SU-DHL-6 (cell line): ENCODE measurements at regions not wholly inside any gene's neighbourhood (a gene's known extent, or its start where the extent isn't known, plus 50 kb on each side); places are given as distances from the start of the nearest gene placed in this dataset.
"Not testable (repeated sequence)": the region's sequence is repeated elsewhere in the genome, so short reads cannot be mapped to it uniquely, and the experiment has no call there.

ENCODE experiments used
- H2AFZ ChIP-seq: fragments of 200-600 bp; sonication (generic); 2 replicates; pipeline ENCODE4 v1.6.1; 2014; ENCODE audit warnings: low read depth, mild to moderate bottlenecking, moderate library complexity, mixed read lengths, antibody characterized with exemption, low read length; ENCODE audit not compliant: severe bottlenecking
- H3F3A ChIP-seq: fragments of 200-600 bp; shearing (Covaris generic); 2 replicates; pipeline ENCODE4 v1.6.0; 2016; ENCODE audit warnings: antibody characterized with exemption, mild to moderate bottlenecking; ENCODE audit not compliant: insufficient read depth
- H3K27ac ChIP-seq: fragments of 200-600 bp; sonication (generic); 2 replicates; pipeline ENCODE4 v1.5.1; 2016; ENCODE audit warnings: low read depth, mild to moderate bottlenecking, low read length, moderate library complexity, mixed read lengths
- H3K27me3 ChIP-seq: fragments of 200-600 bp; sonication (generic), shearing (Covaris generic); 2 replicates; pipeline ENCODE4 v1.6.0; 2014; ENCODE audit warnings: mild to moderate bottlenecking, low read length
- H3K36me3 ChIP-seq: fragments of 200-600 bp; sonication (generic); 2 replicates; pipeline ENCODE4 v1.6.1; 2014; ENCODE audit warnings: mild to moderate bottlenecking, low read length, mixed read lengths
- H3K4me2 ChIP-seq: fragments of 300-600, 200-600 bp; shearing (Covaris generic), sonication (generic); 2 replicates; pipeline ENCODE4 v1.6.0; 2014; ENCODE audit warnings: low read length, low read depth, mild to moderate bottlenecking; ENCODE audit not compliant: poor library complexity, severe bottlenecking
- H3K4me3 ChIP-seq: fragments of 200-600 bp; sonication (generic); 2 replicates; pipeline ENCODE4 v1.5.1; 2014; ENCODE audit warnings: antibody characterized with exemption, low read length, mild to moderate bottlenecking, mixed read lengths; ENCODE audit not compliant: insufficient read depth, poor library complexity, severe bottlenecking
- H3K79me2 ChIP-seq: fragments of 200-600 bp; sonication (generic); 2 replicates; pipeline ENCODE4 v1.6.1; 2014; ENCODE audit warnings: mild to moderate bottlenecking, low read length, moderate library complexity; ENCODE audit not compliant: insufficient read depth
- H3K9ac ChIP-seq: fragments of 200-600 bp; sonication (generic); 2 replicates; pipeline ENCODE4 v1.7.0; 2014; ENCODE audit warnings: mild to moderate bottlenecking, low read length
- H3K9me2 ChIP-seq: fragments of 200-600 bp; sonication (generic); replicated peaks from 2 replicates; pipeline ENCODE4 v1.6.1; 2014; ENCODE audit warnings: low read length; ENCODE audit not compliant: insufficient read depth
- H3K9me3 ChIP-seq: fragments of 200-600 bp; sonication (generic); 2 replicates; pipeline ENCODE4 v1.6.1; 2014; ENCODE audit warnings: low read length, mixed read lengths; ENCODE audit not compliant: insufficient read depth
- H4K20me1 ChIP-seq: fragments of 200-600 bp; sonication (generic); 2 replicates; pipeline ENCODE4 v1.6.1; 2014; ENCODE audit warnings: low read depth, mild to moderate bottlenecking, antibody characterized with exemption, low read length, moderate library complexity, mixed read lengths
- CTCF ChIP-seq: fragments of 200-600 bp; sonication (generic); IDR thresholded peaks from one replicate; pipeline ENCODE4 v1.5.1; 2017; ENCODE audit warnings: antibody characterized with exemption, mild to moderate bottlenecking, low read length, moderate library complexity; ENCODE audit not compliant: insufficient read depth, poor library complexity, severe bottlenecking
- EZH2phosphoT487 ChIP-seq: fragments of 200-600 bp; sonication (generic), shearing (Covaris generic); conservative IDR thresholded peaks from 2 replicates; pipeline ENCODE4 v1.6.1; 2018; ENCODE audit warnings: mild to moderate bottlenecking, antibody characterized with exemption, low read length, moderate library complexity, mixed read lengths

DNA sequence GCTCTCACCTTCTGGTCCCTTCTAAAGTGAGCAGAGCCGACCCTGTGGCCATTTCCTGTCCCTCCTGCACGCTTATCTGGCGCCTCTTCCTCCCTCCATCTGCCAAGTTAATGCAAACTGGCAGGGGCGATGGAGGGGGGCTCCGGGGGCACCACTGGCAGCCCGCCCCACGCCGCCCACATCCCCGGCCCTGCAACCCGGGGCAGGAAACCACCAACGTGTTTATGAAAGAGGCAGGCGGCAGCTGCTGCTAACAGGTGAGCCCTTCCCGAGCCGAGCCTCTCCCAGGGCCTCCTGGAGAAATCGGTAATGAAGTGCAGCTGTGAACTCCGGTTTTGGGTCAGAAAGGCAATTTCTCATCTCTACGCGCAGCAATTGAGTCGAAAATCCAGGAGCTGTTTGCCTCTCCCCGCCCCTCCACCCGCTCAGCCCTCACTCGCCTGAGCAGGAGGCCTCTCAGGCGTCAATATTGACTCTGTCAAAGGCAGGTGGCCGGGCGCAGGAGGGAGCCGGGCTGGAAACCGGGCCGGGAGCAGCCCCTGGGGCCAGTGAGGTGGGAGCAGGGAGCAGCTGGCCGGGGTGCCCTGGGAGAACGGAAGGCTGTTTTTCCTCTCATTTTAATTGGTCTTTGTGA lies 164.4 kb upstream of the GSE1 start:
- H3K9me2 ChIP-seq = no peaks in the 10 kb centered on the region
- no peaks in the 10 kb centered on the region for H4K20me1 ChIP-seq
- no peak overlapping the region for H2AFZ ChIP-seq
- no peaks in the 10 kb centered on the region for H3K9me3 ChIP-seq
- H3K79me2 ChIP-seq = no peaks in the 10 kb centered on the region
- no peaks in the 10 kb centered on the region for H3K36me3 ChIP-seq
- peak overlapping the region; percentile 42 for H3K27ac ChIP-seq
- no peak overlapping the region for H3K4me3 ChIP-seq
- TF ChIP-seq CTCF (no peak), EZH2phosphoT487 (0 out of 2 replicates have a peak, but pooled peaks have one; percentile 20)
- no peak overlapping the region for H3K9ac ChIP-seq
- H3K27me3 ChIP-seq = no peaks in the 10 kb centered on the region
- H3K4me2 ChIP-seq = peak overlapping the region; percentile 28
- H3F3A ChIP-seq = peaks cover 3% of the 10 kb centered on the region; the same call in 1 of the 2 replicates

DNA sequence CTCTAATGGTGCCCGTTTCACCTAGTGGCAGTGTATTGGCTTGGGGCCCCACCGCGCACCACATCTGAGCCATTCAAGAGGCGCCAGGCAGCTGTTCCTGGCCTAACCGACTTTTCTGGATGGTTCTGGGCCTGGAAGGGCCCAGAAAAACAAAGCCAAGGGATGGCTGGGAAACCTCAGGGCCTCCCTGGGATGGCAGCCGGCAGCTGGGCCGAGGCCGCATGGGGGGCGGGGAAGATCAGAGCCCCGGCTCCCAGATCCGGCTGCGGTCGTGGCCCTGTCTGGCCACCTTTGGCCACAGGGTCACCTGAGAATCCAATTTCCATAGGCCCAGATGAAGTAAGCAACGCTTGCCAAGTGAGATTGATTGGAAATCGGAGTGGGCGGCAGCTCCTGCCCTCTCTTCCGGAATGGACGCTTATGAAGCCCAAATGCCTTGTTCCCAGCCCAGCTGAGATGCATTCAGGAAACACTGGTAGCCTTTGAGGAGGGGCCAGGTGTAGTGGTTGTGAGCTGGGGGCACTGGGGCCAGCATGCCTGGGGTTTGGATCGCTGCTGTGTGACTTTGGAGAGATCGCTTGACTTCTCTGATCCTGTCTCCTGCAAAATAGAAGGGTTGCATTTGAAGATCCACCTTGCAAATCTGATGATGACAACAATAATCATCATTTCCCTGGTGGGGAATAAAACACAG lies 163.8 kb upstream of the GSE1 start:
- Histone ChIP-seq H3K4me3 (no peak overlapping the region), H3K4me2 (peak overlapping the region; percentile 28), H3F3A (peaks cover 3% of the 10 kb centered on the region; the same call in 1 of the 2 replicates), H4K20me1 (no peaks in the 10 kb centered on the region), H2AFZ (no peak overlapping the region), H3K9me3 (no peaks in the 10 kb centered on the region), H3K27me3 (no peaks in the 10 kb centered on the region), H3K27ac (peak overlapping the region; percentile 42), H3K79me2 (no peaks in the 10 kb centered on the region), H3K9ac (no peak overlapping the region), H3K36me3 (no peaks in the 10 kb centered on the region), H3K9me2 (no peaks in the 10 kb centered on the region)
- TF ChIP-seq CTCF (no peak), EZH2phosphoT487 (no peak)

DNA sequence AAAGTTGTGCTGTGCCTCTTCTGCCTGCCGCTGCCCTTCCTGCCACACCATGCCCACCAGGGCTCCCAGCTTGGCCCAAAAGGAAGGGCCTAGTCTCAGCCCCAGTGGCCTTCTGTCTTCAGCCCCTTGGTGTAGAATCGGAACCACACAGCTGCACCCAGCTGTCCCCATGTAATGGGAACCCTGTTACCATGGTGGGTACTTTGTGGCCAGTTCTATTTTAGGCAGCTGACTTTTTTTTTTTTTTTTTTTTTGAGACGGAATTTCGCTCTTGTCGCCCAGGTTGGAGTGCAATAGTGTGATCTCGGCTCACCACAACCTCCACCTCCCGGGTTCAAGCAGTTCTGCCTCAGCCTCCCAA lies 163.3 kb upstream of the GSE1 start:
- Histone ChIP-seq H3K27ac (no peak overlapping the region), H3K4me3 (no peak overlapping the region), H3F3A (peaks cover 3% of the 10 kb centered on the region; the same call in 1 of the 2 replicates), H3K36me3 (no peaks in the 10 kb centered on the region), H3K9me3 (no peaks in the 10 kb centered on the region), H3K4me2 (no peak overlapping the region), H3K9me2 (no peaks in the 10 kb centered on the region), H3K9ac (no peak overlapping the region), H4K20me1 (no peaks in the 10 kb centered on the region), H2AFZ (no peak overlapping the region), H3K27me3 (no peaks in the 10 kb centered on the region), H3K79me2 (no peaks in the 10 kb centered on the region)
- TF ChIP-seq CTCF = no peak
- no peak for TF ChIP-seq EZH2phosphoT487

GRCh38 chr16:85451142-85451541 lies 162.0 kb upstream of the GSE1 start:
- H3K27me3 ChIP-seq, H4K20me1 ChIP-seq, H3K9me2 ChIP-seq, H3K79me2 ChIP-seq, H3K9ac ChIP-seq, H3K36me3 ChIP-seq, H3F3A ChIP-seq, H3K4me2 ChIP-seq, H3K27ac ChIP-seq, H3K9me3 ChIP-seq, H3K4me3 ChIP-seq, H2AFZ ChIP-seq: not testable (repeated sequence)
